ENCODE measurements at regions not wholly inside any gene's neighbourhood (a gene's known extent, or its start where the extent isn't known, plus 50 kb on each side); places are given as distances from the start of the nearest gene placed in this dataset.

DNA sequence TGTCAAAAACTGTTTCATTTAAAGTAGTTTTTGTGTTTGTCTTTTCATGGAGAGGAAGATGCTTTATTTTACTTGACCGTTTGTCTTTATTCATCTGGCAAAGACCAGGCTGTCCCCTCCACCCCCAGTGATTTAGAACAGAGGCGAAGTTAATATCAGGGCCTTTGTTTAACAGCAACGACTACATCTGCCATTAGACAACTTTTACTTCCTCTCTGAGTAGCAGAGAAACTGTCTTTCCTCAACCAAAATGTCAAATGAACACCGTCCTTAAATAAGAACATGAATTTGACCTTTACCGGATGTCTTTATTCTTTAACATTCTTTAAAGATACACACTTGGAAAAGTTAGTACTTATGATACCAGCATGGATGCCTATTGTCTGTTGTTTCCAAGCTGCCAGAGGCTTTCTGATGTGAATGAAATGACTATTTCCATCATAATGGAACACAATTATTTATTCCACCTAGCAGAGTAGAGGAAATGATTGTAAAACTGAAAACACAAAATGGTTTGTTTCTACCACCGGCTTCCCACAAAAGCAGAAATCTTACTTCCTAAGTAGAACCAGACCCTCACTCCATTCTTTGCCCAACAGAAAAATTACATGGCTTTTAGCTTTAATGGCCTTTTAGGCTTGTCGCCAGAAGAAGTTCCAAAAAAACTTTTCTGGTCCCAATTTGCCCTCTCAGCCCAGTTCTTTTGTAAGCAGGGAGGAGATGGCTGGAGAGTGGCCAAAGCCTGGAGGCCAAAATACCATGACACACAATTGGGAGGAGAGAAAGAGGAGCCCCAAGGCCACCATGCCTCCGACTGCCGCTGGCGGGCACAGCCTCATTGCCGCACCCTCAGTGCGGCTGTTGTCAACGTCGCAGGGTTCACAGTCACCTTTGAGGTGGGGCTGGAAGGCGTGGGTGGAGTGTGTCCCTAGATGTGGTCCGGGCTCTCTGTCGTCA, 168.5 kb downstream of the TEX36 start:
- H3K36me3 Mint-ChIP-seq = no peaks in the 10 kb centered on the region
- H3K27me3 Mint-ChIP-seq = peaks cover 3% of the 10 kb centered on the region
- H3K4me3 Mint-ChIP-seq = no peak overlapping the region
- H3K9me3 Mint-ChIP-seq = peaks cover 4% of the 10 kb centered on the region
- DNase-seq = no peak
- CTCF ChIA-PET = no interaction called here
- H3K4me1 Mint-ChIP-seq = no peaks in the 10 kb centered on the region
- H3K27ac Mint-ChIP-seq = no peak overlapping the region

DNA sequence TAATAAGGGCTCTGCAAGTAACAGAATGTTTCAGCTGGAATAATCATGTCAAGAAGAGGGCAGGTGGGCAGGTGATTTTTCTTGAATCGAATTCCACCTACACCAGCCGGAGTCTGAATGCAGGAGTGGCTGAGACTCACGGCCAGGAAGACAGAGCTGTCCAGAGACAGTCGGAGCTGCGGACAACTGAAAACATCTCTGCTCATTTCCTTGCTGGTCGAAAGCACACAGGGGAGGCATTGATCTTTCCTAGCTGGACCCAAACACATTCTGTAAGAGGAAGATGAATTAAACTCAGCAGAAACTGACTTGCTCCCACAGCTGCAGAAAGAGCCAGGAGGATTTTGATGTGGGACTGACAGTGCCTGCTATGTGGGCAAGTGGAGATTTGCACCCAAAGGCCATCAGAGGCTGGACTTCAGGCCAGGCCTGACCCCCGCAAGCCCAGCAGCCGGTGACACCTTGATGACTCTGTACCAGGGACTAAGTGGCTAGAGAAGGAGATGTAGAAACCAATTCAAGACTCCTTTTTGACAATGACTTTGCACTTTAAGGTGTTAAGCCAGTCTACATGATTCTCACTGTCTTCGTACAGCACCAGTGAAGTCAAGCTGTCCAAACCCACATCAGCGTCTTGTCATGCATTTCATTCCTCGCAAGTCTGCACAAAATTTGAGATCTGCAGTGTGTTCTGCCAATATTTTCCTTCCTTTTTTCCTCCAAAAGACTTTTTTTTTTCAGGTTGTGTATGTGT, 169.4 kb downstream of the TEX36 start:
- no peak for DNase-seq
- no peak overlapping the region for H3K27ac Mint-ChIP-seq
- peaks cover 3% of the 10 kb centered on the region for H3K9me3 Mint-ChIP-seq
- H3K4me1 Mint-ChIP-seq = no peaks in the 10 kb centered on the region
- H3K27me3 Mint-ChIP-seq = peaks cover 3% of the 10 kb centered on the region
- CTCF ChIA-PET = no interaction called here
- no peaks in the 10 kb centered on the region for H3K36me3 Mint-ChIP-seq
- H3K4me3 Mint-ChIP-seq = no peak overlapping the region

DNA sequence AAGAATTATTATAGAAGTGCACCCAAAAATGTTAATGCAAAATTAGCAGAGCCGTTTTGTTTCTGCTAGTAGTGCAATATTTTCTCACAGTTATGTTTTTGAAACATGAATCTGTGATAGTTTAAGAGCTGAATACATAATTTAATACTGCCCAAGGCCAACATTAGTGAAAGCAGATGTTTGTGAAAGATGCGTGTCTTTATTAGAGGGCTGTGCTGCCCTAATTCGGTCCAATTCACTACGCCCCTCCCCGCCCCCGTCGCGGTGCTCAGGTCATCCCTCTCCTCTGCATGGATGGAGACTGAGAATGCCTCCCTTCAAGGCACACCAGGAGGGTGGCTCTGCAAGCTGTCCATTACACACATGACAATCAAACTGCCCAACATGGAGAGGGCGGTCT, 172.0 kb downstream of the TEX36 start:
- Mint-ChIP-seq H3K27me3 (peaks cover 3% of the 10 kb centered on the region), H3K9me3 (no peaks in the 10 kb centered on the region), H3K27ac (no peak overlapping the region)

DNA sequence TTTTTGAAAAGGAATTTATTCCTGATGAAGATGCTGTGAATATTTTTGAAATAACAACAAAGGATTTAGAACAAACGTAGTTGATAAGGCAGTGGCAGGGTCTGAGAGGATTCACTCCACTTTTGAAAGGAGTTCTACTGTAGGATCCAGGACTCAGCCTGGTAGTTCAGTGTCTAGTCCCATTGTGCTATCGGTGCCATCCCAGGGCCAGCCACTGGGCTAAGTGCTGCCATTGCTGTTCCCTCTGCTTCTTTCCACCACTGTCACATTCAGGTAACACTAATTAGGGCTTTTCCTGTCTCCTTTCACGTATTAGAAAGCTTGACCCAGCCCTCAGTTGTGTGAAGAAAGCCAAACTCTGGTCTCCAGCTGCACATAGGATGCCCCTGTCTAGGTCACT, 177.3 kb downstream of the TEX36 start:
- no peak for DNase-seq
- Mint-ChIP-seq H3K27ac (no peak overlapping the region), H3K9me3 (no peaks in the 10 kb centered on the region), H3K36me3 (no peaks in the 10 kb centered on the region), H3K4me3 (no peak overlapping the region), H3K4me1 (no peaks in the 10 kb centered on the region), H3K27me3 (no peaks in the 10 kb centered on the region)
- CTCF ChIA-PET = no interaction called here

More for the DNA sequence above, 172.0 kb downstream of the TEX36 start:
- DNase-seq = no peak
- H3K4me1 Mint-ChIP-seq = no peaks in the 10 kb centered on the region
- H3K36me3 Mint-ChIP-seq = no peaks in the 10 kb centered on the region
- CTCF ChIA-PET = no interaction called here
- H3K4me3 Mint-ChIP-seq = no peak overlapping the region

DNA sequence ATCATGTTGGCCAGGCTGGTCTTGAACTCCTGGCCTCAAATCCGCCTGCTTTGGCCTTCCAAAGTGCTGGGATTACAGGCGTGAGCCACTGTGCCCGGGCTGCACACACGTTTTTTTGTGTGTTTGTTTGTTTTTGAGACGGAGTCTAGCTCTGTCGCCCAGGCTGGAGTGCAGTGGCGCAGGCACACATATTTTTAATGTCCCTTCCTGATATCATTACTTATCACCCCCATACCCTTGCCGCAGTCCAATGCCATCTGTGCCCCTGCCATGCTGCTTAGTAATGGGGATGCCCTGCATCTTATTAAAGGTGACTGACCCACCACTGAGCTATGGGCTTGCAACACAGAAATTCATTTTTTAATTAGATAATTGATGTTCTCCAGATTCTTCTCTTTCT, 180.7 kb downstream of the TEX36 start:
- CTCF ChIA-PET = no interaction called here
- Mint-ChIP-seq H3K27me3 (no peaks in the 10 kb centered on the region), H3K9me3 (no peaks in the 10 kb centered on the region), H3K4me3 (no peak overlapping the region), H3K27ac (no peak overlapping the region), H3K36me3 (no peaks in the 10 kb centered on the region), H3K4me1 (no peaks in the 10 kb centered on the region)
- DNase-seq = no peak

DNA sequence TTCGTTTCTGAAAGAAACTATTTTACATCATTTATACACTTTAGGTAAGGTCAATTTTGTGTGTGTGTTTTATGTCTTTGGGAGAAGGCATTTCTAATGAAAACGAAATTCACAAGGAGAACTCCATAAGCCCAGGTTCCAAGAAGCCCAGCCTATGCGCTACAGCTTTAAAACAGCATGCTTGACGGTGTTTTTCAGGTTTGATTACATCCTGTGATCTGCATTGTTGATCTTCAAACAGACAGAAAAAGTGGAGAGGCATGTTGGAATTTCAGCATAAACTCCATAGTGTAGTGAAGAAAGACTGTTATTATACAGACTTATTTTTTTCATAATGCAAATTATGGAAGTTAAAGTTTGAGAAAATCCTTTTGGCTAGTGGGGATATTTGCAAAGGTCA, 187.6 kb downstream of the TEX36 start:
- Mint-ChIP-seq H3K36me3 (no peaks in the 10 kb centered on the region), H3K27me3 (peaks cover 3% of the 10 kb centered on the region), H3K27ac (no peak overlapping the region), H3K9me3 (no peaks in the 10 kb centered on the region), H3K4me3 (no peak overlapping the region), H3K4me1 (no peaks in the 10 kb centered on the region)
- CTCF ChIA-PET = no interaction called here
- DNase-seq = no peak

DNA sequence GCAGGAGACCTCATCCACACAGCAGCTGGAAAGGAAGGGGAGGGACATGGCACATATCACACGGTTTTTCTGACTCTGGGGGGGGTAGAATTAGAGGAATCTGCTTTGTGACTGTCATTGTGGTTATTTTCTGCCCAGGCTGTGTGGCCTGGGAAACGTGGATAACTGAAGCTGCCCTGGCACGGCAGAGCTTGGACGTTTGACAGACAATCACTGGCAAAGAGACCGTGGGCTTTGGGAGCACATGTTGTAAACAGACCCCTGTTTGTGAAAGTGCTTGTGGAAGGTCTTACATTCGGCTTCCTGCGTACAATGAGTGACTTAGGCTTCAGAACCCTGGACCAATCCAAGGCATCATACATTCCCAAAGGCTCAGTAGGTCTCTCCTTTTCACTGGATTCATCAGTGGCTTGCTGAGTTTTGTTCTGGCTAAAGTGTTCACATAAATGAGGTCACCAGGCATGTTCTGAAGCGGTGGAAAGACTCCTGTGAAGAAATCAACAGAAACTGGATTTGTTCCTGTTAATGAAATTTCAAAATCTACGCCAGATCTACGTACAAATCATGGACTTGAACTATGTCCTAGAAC, 188.2 kb downstream of the TEX36 start:
- H3K27me3 Mint-ChIP-seq = peaks cover 3% of the 10 kb centered on the region
- H3K9me3 Mint-ChIP-seq = no peaks in the 10 kb centered on the region
- no peaks in the 10 kb centered on the region for H3K4me1 Mint-ChIP-seq
- no peaks in the 10 kb centered on the region for H3K36me3 Mint-ChIP-seq
- no peak overlapping the region for H3K4me3 Mint-ChIP-seq
- CTCF ChIA-PET = no interaction called here
- DNase-seq = no peak
- H3K27ac Mint-ChIP-seq = no peak overlapping the region

DNA sequence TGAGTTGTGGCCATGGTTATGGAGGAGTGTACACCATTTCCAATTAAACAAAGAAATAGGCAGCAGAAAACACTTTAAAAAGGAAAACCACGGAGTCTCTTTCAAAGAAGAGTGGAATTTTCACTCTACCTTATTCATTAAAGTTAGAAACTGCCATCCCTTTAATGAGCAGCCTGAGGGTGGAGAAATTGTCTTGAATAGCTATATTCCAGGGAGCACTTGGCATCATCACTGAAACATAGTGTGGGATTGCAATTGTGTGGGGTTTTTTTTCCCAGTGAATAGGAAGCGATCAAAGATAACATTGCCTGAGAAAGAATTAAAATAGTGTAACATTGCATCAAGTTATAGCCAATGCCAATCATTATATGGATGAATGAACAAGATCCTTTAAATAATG, 191.6 kb downstream of the TEX36 start:
- DNase-seq = no peak
- no peaks in the 10 kb centered on the region for H3K4me1 Mint-ChIP-seq
- H3K27ac Mint-ChIP-seq = no peak overlapping the region
- H3K27me3 Mint-ChIP-seq = peaks cover 3% of the 10 kb centered on the region
- no peaks in the 10 kb centered on the region for H3K36me3 Mint-ChIP-seq
- CTCF ChIA-PET = no interaction called here
- no peak overlapping the region for H3K4me3 Mint-ChIP-seq
- no peaks in the 10 kb centered on the region for H3K9me3 Mint-ChIP-seq

DNA sequence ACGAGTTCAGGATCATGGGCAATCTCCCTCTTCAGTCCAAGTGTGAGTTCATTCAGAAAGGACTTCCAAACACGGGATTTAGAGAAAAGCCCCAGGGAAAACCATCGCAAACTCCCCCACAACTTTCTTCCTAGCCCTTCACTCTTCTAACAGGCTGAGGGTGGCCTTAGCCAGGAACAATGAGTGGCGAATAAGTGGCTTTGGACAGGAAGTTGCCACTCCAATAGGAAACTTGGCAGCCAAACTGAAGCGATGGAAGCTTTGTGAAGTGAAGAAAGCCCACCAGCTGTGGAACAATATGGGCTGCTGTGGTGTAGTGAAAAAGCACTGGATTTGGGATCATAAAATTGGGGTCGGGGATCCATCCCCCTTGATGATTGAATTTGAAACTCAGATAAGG, 193.2 kb downstream of the TEX36 start:
- H3K27ac Mint-ChIP-seq = no peak overlapping the region
- no peak for DNase-seq
- no peaks in the 10 kb centered on the region for H3K4me1 Mint-ChIP-seq
- peaks cover 3% of the 10 kb centered on the region for H3K27me3 Mint-ChIP-seq
- H3K9me3 Mint-ChIP-seq = no peaks in the 10 kb centered on the region
- no peaks in the 10 kb centered on the region for H3K36me3 Mint-ChIP-seq
- CTCF ChIA-PET = no interaction called here
- no peak overlapping the region for H3K4me3 Mint-ChIP-seq

DNA sequence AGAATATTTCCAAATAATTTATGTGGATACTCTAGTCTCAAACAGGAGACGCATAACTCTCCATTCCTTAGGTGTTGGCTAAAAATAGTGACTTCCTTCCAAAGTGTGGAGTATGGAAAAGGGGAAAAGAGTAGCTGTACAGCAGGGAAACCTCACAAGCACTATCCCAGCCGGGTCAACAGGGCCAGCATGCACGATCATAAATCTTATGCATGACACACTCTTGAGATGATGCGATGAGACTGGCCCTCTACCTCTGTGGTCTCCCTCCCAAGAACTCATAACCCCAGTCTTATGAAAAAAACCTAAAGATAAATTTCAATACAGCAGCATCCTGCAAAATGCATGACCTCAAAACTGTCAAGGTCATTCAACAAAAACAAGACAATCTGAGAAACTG, 197.3 kb downstream of the TEX36 start:
- Mint-ChIP-seq H3K36me3 (no peaks in the 10 kb centered on the region), H3K27me3 (no peaks in the 10 kb centered on the region), H3K27ac (no peak overlapping the region), H3K4me3 (no peak overlapping the region), H3K9me3 (no peaks in the 10 kb centered on the region), H3K4me1 (no peaks in the 10 kb centered on the region)
- CTCF ChIA-PET = no interaction called here
- DNase-seq = no peak

DNA sequence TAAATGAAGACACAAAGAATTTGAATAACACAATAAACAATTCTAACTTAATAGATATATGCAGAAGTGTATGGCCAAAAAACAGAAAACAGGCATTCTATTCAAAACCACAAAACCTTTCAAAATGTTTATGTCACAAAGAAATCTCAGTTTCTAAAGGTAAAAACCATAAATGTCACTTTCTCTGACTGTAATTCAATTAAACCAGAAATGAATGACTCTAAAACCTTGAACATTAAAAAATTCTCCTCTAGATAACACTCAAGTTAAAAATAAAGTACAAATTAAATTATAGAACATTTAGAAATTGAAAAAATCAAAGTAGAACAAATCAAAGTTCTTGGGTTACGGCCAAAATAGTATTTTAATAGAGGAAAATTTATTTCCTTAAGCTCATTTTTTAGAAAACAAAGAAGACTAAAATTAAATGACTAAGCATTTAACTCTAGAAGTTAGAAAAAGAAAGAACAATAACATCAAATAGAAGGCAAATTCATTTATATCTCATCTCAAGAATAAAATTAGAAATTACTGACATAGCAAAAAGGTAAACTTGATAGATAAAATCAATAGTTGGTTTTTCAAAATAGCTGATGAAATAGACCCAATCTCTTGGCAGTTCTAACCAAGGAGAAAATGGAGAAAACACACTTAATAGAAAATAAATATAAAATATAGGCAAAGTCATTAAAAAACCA, 198.8 kb downstream of the TEX36 start:
- Mint-ChIP-seq H3K36me3 (no peaks in the 10 kb centered on the region), H3K4me1 (no peaks in the 10 kb centered on the region), H3K4me3 (no peak overlapping the region), H3K27ac (no peak overlapping the region), H3K27me3 (no peaks in the 10 kb centered on the region), H3K9me3 (no peaks in the 10 kb centered on the region)
- CTCF ChIA-PET = no interaction called here
- no peak for DNase-seq

DNA sequence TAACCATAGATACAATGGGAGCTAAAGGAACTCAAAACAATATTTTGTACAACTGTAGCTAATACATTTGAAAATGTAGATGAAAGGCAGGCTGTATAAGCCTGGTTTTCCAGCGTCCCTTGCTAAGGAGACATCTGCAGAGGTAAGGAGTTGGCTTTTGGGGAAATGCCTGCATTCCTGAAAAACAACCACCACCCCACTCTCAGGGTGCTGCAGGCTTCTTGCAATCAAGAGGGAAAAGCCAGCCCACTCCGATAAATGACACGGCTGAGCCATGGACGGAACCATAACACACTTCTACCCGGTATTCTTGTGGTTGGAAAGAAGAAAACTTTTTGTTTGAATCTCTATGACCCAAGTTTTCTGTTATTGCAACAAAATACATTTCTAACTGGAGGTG, 200.3 kb downstream of the TEX36 start:
- H3K4me1 Mint-ChIP-seq = no peaks in the 10 kb centered on the region
- H3K9me3 Mint-ChIP-seq = no peaks in the 10 kb centered on the region
- DNase-seq = no peak
- H3K27me3 Mint-ChIP-seq = no peaks in the 10 kb centered on the region
- H3K36me3 Mint-ChIP-seq = no peaks in the 10 kb centered on the region
- H3K27ac Mint-ChIP-seq = no peak overlapping the region
- H3K4me3 Mint-ChIP-seq = no peak overlapping the region
- CTCF ChIA-PET = no interaction called here

DNA sequence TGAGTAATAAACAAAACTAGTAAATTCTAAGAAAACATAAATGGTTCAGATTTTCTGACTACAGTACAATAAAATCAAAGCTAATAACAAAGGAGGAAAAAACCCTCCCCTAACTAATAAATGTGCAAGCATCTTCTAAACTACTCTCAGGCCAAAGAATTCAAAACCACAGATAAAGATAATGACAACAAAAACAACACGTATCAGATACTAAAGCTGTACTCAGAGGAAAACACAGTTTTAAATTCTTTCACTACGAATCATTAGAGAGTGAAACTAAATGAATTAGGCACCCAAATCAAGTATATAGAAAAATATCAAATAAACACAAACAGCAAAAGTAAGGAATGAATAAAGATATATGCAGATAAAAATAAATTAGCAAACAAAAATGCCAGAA, 200.9 kb downstream of the TEX36 start:
- no peak for DNase-seq
- H3K27ac Mint-ChIP-seq = no peak overlapping the region
- H3K4me3 Mint-ChIP-seq = no peak overlapping the region
- H3K36me3 Mint-ChIP-seq = no peaks in the 10 kb centered on the region
- CTCF ChIA-PET = no interaction called here
- H3K27me3 Mint-ChIP-seq = no peaks in the 10 kb centered on the region
- no peaks in the 10 kb centered on the region for H3K4me1 Mint-ChIP-seq
- no peaks in the 10 kb centered on the region for H3K9me3 Mint-ChIP-seq

DNA sequence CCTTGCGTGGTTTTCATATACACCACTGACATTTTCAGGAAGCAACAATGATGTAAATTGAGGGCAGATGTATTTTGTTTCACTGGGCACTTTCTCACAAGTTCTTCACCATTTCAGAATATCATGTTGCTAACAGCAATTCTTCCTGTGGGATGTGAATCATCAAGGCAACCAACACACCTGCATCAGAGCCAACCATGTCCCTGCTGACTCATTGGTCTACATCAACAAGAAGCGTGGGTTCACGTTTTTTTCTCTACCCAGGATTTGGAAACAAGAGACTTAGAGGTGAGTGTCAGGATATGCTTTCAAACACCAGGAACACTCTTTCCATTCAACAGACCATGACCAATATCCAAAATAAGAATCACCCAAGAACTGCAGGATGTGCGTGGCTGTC, 203.9 kb downstream of the TEX36 start:
- Mint-ChIP-seq H3K9me3 (no peaks in the 10 kb centered on the region), H3K36me3 (no peaks in the 10 kb centered on the region), H3K4me3 (no peak overlapping the region), H3K4me1 (no peaks in the 10 kb centered on the region), H3K27me3 (no peaks in the 10 kb centered on the region), H3K27ac (no peak overlapping the region)
- CTCF ChIA-PET = no interaction called here
- no peak for DNase-seq

Data from activated naive CD4-positive, alpha-beta T cell treated with anti-CD3 and anti-CD28 coated beads, Interleukin-2, amount 10 ng/mL, durations not matched to agents 7 days and 5 days (primary cell).